Mucosa of descending colon (tissue), 3 donors: ENCODE measurements at regions not wholly inside any gene's neighbourhood (a gene's known extent, or its start where the extent isn't known, plus 50 kb on each side); places are given as distances from the start of the nearest gene placed in this dataset.
A peak's percentile ranks its signal among the peaks of the same experiment; 100 is the strongest.

Source experiments
- ATAC-seq: fragments of 200-7000 bp; cut with Tn5 transposase; one replicate; pipeline ENCODE4 v1.9.1; 2020; ENCODE audit warnings: mild to moderate bottlenecking, moderate library complexity
- DNase-seq, 3 donors: peaks; one replicate each; pipeline ENCODE4 v3.0.0-alpha.2; 2020
- H3K36me3 ChIP-seq: fragments of 200-600 bp; one replicate; pipeline ENCODE4 v1.8.0; 2021; ENCODE audit warnings: low read depth, mild to moderate bottlenecking
- H3K4me1 ChIP-seq: fragments of 200-600 bp; one replicate; pipeline ENCODE4 v1.8.0; 2021; ENCODE audit warnings: low read depth, mild to moderate bottlenecking
- H3K4me3 ChIP-seq: fragments of 200-600 bp; one replicate; pipeline ENCODE4 v1.8.0; 2021; ENCODE audit warnings: mild to moderate bottlenecking
- H3K9me3 ChIP-seq: fragments of 200-600 bp; one replicate; pipeline ENCODE4 v1.8.0; 2021; ENCODE audit warnings: mild to moderate bottlenecking
- intact Hi-C, 2 donors: fragments of 100-400 bp; cut with DNase I in 1 of 2; cut with micrococcal nuclease in 1 of 2; formaldehyde crosslinking; loops; one replicate each; pipeline versions ENCODE4 v1.11.0 to v1.11.1; 2022; cut with DNase I, micrococcal nuclease
- TF ChIP-seq, protein P1 (sequence below): fragments of 200-600 bp; IDR thresholded peaks from one replicate; pipeline ENCODE4 v1.8.0; 2022; ENCODE audit warnings: antibody characterized with exemption, mild to moderate bottlenecking
- donor health status: DM: no; HTN: no; CAD: no; lungs with moderate emphysema.
- donor health status: DM: no; HTN: no; CAD: no.
- donor health status: DM: no; HTN: yes; CAD: no.

DNA sequence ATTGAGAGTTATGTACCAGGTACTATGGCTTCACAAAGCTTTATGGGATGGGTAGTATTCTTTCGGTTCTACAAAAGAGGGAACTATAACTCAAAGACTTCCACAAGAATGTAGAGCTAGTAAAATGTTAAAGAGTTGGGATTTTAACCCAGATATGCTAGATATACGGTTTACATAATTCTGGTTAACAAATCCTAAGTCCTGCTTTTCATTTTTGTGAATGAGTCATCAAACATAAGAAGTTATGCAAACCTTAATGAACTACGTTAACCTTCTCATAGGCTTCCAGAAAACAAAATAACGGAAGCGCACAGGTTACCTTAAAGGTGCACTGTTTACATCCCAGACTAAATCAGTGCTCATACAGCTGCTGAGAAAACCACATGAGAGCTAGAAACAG, 1049.3 kb downstream of the MCTP2 start:
- no peaks in the 10 kb centered on the region for H3K9me3 ChIP-seq
- no peaks in the 10 kb centered on the region for H3K36me3 ChIP-seq
- ATAC-seq (no peak), DNase-seq (no peak)
- intact Hi-C loops, result no loop called here
- no peaks in the 10 kb centered on the region for H3K4me1 ChIP-seq
- TF ChIP-seq, protein P1, sequence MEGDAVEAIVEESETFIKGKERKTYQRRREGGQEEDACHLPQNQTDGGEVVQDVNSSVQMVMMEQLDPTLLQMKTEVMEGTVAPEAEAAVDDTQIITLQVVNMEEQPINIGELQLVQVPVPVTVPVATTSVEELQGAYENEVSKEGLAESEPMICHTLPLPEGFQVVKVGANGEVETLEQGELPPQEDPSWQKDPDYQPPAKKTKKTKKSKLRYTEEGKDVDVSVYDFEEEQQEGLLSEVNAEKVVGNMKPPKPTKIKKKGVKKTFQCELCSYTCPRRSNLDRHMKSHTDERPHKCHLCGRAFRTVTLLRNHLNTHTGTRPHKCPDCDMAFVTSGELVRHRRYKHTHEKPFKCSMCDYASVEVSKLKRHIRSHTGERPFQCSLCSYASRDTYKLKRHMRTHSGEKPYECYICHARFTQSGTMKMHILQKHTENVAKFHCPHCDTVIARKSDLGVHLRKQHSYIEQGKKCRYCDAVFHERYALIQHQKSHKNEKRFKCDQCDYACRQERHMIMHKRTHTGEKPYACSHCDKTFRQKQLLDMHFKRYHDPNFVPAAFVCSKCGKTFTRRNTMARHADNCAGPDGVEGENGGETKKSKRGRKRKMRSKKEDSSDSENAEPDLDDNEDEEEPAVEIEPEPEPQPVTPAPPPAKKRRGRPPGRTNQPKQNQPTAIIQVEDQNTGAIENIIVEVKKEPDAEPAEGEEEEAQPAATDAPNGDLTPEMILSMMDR, result no peak
- H3K4me3 ChIP-seq, result no peak overlapping the region

DNA sequence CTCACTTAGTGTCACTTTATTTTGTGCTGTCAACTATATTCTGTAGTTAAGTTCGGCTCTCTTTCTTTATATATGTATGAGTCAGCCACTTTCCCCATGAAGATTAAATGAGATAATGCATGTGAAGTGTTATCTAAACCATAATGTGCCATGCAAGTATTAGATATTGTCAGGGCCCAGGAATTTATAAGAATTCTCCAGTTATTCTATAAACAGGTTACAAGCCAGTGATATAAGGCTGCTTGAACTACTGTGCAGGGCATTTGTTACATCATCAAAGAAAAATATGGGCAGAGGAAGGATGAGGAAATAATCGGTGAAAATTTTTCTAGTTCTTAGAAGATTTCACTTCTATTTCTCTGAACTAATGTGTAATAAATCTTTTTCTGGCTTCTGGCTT, 1049.0 kb upstream of the NR2F2 start:
- no peak for DNase-seq
- intact Hi-C loops, result no loop called here
- H3K4me1 ChIP-seq, result no peaks in the 10 kb centered on the region

DNA sequence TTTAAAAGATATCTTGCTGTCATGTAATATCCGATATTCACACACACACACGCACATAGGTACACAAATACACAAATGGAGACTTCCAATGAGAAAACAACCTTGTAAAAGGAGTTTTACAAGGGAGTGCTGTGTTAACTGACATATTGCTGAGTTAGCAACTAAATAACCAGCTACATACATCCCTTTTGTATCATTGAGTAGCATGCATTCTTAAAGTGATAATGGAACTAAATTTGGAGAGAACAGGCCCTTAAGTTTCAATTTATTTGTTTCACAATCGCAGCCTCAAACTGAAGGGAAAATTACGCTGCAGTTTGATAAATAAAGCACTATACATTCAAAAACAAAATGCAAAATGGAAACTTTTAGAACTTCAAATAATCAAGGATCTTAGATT, 1046.0 kb upstream of the NR2F2 start:
- TF ChIP-seq, protein P1, result no peak
- no peak overlapping the region for H3K4me3 ChIP-seq
- H3K4me1 ChIP-seq, result no peaks in the 10 kb centered on the region
- H3K9me3 ChIP-seq, result no peaks in the 10 kb centered on the region
- intact Hi-C loops, result no loop called here
- ATAC-seq, result no peak
- no peak for DNase-seq
- no peaks in the 10 kb centered on the region for H3K36me3 ChIP-seq

More for the DNA sequence above, 1049.0 kb upstream of the NR2F2 start:
- H3K4me3 ChIP-seq, result no peak overlapping the region
- TF ChIP-seq, protein P1, result no peak
- no peaks in the 10 kb centered on the region for H3K9me3 ChIP-seq
- no peak for ATAC-seq
- H3K36me3 ChIP-seq, result no peaks in the 10 kb centered on the region

DNA sequence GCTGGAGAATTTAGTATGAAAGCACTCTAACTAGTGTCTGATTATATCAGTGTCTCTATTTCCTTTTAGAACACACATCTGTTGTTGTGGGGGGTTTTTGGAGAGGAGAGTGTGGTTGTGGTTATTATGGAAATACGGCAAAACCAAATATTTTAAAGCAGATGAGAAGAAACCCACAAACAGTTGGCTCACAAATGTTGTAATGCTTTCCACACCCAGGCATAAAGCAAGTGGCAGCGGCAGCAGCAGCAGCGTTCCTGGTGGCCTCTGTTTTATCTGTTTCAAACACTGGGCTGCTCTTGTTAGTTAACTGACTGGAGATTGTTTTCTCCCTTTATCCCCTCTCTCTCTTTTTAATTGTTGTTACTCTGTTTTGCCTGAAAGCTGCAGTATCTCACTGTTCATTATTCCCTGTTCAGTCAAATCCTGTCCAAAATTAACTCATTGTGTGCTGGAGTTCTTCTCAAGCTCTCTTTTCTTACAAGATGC, 1045.5 kb upstream of the NR2F2 start:
- DNase-seq (no peak), ATAC-seq (no peak)
- no peaks in the 10 kb centered on the region for H3K9me3 ChIP-seq
- TF ChIP-seq, protein P1, result no peak
- H3K4me3 ChIP-seq, result no peak overlapping the region
- H3K36me3 ChIP-seq, result no peaks in the 10 kb centered on the region
- intact Hi-C loops, result no loop called here
- no peaks in the 10 kb centered on the region for H3K4me1 ChIP-seq

DNA sequence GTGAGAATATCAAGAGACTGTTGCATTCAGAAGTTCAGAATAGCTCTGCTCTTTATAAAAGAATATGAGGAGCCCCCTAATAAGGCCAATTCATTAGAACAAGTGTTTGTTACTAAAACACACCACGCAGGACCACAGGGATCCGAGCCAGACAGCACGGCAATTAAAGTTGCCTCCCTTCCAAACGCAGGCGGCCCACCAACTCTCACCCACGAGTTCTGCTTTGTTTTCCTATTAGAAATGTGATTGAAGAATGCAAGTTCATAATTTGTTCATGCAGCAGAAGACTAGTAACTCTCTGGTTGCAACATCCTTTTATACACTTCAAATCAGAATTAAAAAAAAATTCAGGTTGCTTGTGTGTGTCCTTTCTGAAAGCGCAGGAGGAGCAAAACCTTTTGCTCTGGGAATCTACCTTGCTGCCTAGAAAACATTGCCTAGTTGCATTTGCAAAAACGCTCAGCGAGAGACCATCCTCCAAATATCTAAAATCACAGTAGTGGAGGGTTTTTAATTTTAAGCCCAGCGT, 1044.1 kb upstream of the NR2F2 start:
- TF ChIP-seq, protein P1, result no peak
- intact Hi-C loops, result no loop called here
- Histone ChIP-seq H3K9me3 (no peaks in the 10 kb centered on the region), H3K36me3 (no peaks in the 10 kb centered on the region), H3K4me3 (no peak overlapping the region), H3K4me1 (no peaks in the 10 kb centered on the region)
- ATAC-seq, result no peak
- no peak for DNase-seq

DNA sequence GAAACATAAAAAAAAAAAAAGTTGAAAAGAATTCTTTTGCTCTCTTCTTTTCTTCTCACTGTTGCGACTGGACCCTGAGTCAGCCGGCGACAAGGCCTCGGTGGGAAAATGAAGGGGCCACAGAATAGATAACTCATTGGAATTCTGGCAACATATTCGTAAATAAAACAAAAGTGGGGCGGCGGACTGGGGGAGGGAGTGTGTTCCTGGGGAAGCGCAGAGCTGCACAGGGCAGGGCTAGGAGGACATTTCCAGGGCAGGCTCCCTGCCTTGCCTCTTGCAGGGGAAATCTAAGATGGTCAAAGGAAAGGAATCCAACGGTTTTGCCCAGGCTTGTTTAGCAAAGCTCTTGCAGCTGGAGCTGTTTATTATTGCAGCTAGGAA, 1042.8 kb upstream of the NR2F2 start:
- intact Hi-C loops, result no loop called here
- Histone ChIP-seq H3K9me3 (no peaks in the 10 kb centered on the region), H3K4me3 (no peak overlapping the region), H3K36me3 (no peaks in the 10 kb centered on the region), H3K4me1 (no peaks in the 10 kb centered on the region)
- ATAC-seq (peak; percentile 29), DNase-seq (peak in 1 of 3 donors; percentile 30)
- TF ChIP-seq, protein P1, result no peak
